ENCODE measurements at regions not wholly inside any gene's neighbourhood (a gene's known extent, or its start where the extent isn't known, plus 50 kb on each side); places are given as distances from the start of the nearest gene placed in this dataset.

DNA sequence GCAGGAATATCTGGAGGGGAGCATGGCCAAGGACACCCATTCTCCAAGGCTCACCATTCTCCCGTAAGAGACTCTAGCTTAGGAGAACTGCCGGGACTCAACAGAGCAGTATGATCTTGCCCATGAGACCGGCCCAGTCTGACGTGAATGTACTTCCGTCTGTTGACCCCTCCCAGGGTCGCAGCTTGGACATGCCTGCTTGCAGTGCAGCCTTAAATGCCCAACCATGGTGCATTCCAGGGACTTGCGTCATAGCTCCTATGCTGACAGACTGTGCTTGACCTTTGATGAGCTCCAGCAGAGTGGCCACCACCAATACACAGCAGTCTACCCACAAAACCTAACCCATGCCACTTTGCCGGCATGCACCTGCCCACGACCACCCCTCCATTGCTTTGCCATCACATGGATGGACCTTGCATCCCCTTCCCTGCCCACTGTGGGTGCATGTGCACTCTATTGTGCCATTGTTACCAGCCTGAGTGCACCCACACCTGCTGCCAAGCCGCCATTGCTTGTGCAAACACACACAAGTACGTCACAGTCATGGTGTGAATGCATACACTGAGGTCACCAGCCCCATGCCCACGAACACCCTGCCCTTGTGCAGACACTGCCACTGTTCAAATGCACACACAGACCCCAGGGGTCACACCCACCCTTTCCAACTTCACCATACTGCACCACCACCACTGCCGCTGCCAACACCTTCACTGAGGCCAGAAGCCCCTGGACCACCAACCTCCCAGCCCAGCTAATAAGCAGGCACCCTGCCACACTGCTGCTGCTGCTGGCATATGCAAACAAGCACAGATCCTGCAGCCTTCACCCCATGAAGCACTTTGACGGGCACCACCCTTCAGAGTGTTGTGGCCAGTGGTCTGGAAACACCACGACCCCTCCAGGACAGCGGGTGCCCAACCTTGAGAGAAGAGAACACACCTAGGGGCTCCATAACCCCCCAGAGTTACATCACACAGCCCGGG is 1141.3 kb downstream of the BRINP3 start:
- TF ChIP-seq, protein P1, sequence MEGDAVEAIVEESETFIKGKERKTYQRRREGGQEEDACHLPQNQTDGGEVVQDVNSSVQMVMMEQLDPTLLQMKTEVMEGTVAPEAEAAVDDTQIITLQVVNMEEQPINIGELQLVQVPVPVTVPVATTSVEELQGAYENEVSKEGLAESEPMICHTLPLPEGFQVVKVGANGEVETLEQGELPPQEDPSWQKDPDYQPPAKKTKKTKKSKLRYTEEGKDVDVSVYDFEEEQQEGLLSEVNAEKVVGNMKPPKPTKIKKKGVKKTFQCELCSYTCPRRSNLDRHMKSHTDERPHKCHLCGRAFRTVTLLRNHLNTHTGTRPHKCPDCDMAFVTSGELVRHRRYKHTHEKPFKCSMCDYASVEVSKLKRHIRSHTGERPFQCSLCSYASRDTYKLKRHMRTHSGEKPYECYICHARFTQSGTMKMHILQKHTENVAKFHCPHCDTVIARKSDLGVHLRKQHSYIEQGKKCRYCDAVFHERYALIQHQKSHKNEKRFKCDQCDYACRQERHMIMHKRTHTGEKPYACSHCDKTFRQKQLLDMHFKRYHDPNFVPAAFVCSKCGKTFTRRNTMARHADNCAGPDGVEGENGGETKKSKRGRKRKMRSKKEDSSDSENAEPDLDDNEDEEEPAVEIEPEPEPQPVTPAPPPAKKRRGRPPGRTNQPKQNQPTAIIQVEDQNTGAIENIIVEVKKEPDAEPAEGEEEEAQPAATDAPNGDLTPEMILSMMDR (IDR thresholded peaks at IDR 0.05; ENCODE audit: low read depth, low read length), result no peak
- no peak for DNase-seq (ENCODE audit: extremely low read depth, low read depth)

DNA sequence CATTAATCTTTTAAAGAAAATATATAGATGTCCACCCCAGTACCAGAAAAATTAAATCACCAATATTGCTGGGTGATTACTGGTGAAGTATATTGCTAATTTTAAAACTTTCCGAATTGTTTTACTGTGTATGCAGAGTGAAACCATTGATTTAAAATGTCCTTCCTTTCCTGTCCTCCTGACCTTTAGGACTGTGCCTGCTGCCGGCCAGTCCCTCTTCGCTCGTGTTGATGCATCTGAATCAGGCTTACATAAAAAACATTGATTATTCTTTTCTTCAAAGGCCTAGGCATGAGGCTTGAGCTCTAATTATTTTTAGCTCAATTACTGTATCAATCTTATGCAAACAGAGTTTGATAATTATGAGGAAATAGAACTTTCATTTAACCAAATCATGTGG is 1128.1 kb downstream of the BRINP3 start:
- no peak for DNase-seq (ENCODE audit: extremely low read depth, low read depth)
- TF ChIP-seq, protein P1 (IDR thresholded peaks at IDR 0.05; ENCODE audit: low read depth, low read length), result no peak

DNA sequence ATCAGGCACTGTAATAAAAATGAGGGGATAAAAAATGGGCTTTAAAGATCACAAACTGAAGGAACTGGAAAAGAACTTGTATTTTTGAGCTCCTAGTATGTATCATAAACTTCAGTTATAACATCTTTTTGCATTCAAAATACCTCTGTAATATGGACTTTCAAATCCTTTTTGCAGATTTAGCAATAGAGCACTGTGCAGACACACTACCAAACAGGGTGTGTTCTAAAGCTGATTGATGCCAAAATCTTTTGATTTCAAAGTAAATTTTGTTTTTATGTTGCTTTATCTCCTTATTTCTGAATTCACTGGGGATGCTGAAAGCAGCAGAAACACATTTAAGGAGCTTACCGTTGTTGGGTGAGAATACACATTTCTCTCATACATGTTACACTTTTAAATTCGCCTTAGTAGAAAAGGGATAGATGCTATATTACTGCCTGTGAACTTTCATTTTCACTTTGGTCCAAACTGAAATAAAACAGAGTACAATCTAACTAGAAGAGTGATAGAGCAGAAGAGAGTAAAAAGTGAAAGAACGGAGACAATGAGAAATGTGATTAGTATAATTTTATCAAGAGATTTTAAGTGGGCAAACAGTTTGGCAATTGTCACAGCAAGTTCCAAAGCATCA is 1126.6 kb downstream of the BRINP3 start:
- TF ChIP-seq, protein P1 (IDR thresholded peaks at IDR 0.05; ENCODE audit: low read depth, low read length), result no peak
- no peak for DNase-seq (ENCODE audit: extremely low read depth, low read depth)

DNA sequence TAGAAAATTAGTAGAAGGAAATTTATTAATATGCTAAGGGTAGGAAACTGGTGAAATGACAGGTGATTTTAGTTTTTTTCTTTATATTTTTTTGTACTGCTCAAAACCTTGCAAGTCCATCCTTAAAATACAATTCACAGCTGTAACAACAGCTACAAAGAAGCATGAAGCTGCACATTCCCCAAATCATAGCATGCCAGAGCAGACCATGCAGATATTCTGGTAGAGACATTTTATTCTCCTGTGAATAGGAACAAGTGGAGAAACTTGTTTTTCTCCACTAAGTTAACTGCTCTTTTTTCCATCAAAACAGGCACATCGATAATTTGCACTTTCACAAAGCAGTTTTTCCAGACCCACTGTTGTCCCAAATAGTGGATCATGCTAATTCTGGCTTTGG is 1125.7 kb downstream of the BRINP3 start:
- TF ChIP-seq, protein P1 (IDR thresholded peaks at IDR 0.05; ENCODE audit: low read depth, low read length), result no peak
- no peak for DNase-seq (ENCODE audit: extremely low read depth, low read depth)

DNA sequence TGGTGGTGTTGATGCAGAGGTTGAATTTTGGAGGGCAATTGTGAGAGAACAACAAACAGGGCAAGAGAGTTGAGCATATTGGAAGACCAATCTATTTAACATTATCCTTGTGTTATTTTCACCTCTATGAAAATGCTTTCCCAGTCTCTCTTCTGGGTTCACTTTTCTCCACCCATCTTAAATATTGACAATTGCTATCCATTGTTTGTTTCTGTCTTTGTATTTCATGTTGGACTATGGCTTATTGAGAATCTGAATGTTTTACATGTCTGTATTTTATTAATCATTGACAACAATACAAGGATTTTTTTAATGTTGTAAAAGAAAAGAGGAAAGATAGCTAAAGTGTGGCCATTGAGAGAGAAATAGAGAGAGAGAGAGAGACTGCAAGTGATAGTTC is 1121.5 kb downstream of the BRINP3 start:
- DNase-seq (ENCODE audit: extremely low read depth, low read depth), result no peak
- TF ChIP-seq, protein P1 (IDR thresholded peaks at IDR 0.05; ENCODE audit: low read depth, low read length), result no peak

DNA sequence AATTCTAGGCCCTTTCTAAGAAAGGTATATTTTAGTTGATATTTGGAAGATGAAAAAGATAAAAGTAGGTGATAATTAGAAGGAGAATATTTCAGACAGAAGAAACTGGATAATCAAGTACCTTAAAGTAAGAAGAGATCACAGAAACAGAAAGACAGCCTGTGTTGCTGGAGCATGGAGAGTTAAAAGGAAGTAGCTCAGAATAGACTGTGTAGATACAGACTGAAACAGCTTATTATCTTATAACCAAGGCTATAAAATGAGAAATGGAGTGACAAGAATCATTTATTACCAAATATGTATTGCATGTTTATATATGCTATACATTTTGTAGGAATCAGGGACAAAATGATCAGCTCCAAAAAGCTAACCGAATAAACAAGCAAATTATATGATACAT is 1120.3 kb downstream of the BRINP3 start:
- DNase-seq (ENCODE audit: extremely low read depth, low read depth), result no peak
- TF ChIP-seq, protein P1 (IDR thresholded peaks at IDR 0.05; ENCODE audit: low read depth, low read length), result no peak

DNA sequence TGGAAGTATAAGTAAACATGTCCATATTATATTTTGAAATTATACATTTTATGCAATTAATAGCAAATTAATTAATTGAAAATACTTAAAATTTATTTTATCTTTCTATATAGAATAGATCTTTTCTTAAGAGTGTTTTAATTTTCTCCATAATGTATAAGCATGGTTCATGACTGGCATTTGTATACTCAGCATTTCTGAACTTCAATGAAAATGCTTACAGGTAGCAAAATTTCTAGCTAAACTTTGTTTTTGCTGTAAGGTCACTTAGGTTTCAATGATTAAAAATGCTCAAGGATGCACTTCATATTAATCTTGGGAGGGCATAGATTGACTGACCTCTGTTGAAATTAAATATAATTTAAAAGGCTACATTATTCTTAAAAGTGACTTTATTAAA is 1108.1 kb downstream of the BRINP3 start:
- TF ChIP-seq, protein P1 (IDR thresholded peaks at IDR 0.05; ENCODE audit: low read depth, low read length), result no peak
- no peak for DNase-seq (ENCODE audit: extremely low read depth, low read depth)
